ENCODE measurements at regions not wholly inside any gene's neighbourhood (a gene's known extent, or its start where the extent isn't known, plus 50 kb on each side); places are given as distances from the start of the nearest gene placed in this dataset.

DNA sequence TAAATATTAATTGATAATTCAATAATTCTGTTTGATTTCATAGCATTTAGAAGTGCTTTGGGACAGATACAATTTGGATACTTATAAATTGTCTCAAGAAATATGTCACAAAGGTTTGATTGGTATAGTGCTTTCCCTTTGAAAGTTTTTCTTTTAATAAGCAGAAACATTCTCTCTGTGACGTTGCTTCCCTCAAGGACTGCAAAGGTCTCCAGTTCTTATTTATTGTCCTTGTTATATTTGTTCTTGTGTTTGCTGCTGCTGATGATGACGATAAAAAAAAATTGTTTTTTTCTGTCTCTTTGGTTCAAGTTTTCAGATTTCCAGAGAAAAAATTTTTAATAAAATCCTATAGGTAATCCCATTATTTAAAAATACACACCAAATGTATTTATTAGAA, 176.3 kb upstream of the CLEC14A start:
- Histone ChIP-seq H4K20me1 (ENCODE audit: insufficient read depth, poor library complexity, severe bottlenecking) (no peaks in the 10 kb centered on the region), H2AFZ (no peak overlapping the region), H3K4me3 (no peak overlapping the region), H3K79me2 (no peaks in the 10 kb centered on the region), H3K27me3 (no peaks in the 10 kb centered on the region), H3K4me2 (no peak overlapping the region), H3K4me1 (ENCODE audit: insufficient read depth) (no peaks in the 10 kb centered on the region), H3K9me2 (replicated peaks; ENCODE audit: insufficient read depth) (no peaks in the 10 kb centered on the region), H3K9me3 (ENCODE audit: low read depth) (no peaks in the 10 kb centered on the region), H3K36me3 (replicated peaks; ENCODE audit: insufficient read depth, low read depth) (no peaks in the 10 kb centered on the region), H3K27ac (no peak overlapping the region)
- 92% methylated on average over 2 of the region's 2 CpGs for WGBS (ENCODE audit: low lambda C conversion rate, missing lambda C conversion rate)
- TF ChIP-seq EZH2phosphoT487 (IDR thresholded peaks at IDR 0.05; ENCODE audit: low read depth, severe bottlenecking, unreplicated experiment) (no peak), EZH2 (IDR thresholded peaks at IDR 0.05; ENCODE audit: borderline replicate concordance) (no peak)
- TF ChIP-seq, protein P1, sequence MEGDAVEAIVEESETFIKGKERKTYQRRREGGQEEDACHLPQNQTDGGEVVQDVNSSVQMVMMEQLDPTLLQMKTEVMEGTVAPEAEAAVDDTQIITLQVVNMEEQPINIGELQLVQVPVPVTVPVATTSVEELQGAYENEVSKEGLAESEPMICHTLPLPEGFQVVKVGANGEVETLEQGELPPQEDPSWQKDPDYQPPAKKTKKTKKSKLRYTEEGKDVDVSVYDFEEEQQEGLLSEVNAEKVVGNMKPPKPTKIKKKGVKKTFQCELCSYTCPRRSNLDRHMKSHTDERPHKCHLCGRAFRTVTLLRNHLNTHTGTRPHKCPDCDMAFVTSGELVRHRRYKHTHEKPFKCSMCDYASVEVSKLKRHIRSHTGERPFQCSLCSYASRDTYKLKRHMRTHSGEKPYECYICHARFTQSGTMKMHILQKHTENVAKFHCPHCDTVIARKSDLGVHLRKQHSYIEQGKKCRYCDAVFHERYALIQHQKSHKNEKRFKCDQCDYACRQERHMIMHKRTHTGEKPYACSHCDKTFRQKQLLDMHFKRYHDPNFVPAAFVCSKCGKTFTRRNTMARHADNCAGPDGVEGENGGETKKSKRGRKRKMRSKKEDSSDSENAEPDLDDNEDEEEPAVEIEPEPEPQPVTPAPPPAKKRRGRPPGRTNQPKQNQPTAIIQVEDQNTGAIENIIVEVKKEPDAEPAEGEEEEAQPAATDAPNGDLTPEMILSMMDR (IDR thresholded peaks at IDR 0.05; ENCODE audit: poor library complexity), result no peak
- no peak for DNase-seq (ENCODE audit: low spot score)

DNA sequence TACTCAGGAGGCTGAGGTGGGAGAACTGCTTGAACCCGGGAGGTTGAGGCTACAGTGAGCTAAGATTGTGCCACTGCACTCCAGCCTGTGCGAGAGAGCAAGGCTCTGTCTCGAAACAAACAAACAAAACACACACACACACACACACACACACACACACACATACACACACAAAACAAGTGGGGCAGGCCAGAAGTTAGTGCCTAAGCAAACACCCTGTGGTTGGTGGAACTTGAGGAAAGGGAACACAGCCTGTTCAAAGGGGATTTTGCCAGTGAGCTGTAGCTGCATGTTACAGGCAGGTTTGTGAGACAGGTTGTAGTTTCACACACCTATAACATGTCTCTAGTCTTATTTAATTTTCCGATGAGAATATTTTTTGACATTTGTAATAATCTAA, 175.3 kb upstream of the CLEC14A start:
- Histone ChIP-seq H3K79me2 (no peaks in the 10 kb centered on the region), H3K4me3 (no peak overlapping the region), H3K36me3 (replicated peaks; ENCODE audit: insufficient read depth, low read depth) (no peaks in the 10 kb centered on the region), H2AFZ (no peak overlapping the region), H3K9me3 (ENCODE audit: low read depth) (no peaks in the 10 kb centered on the region), H3K4me1 (ENCODE audit: insufficient read depth) (no peaks in the 10 kb centered on the region), H3K9me2 (replicated peaks; ENCODE audit: insufficient read depth) (no peaks in the 10 kb centered on the region), H3K4me2 (no peak overlapping the region), H3K27ac (no peak overlapping the region), H4K20me1 (ENCODE audit: insufficient read depth, poor library complexity, severe bottlenecking) (no peaks in the 10 kb centered on the region), H3K27me3 (no peaks in the 10 kb centered on the region)
- no peak for TF ChIP-seq EZH2 (IDR thresholded peaks at IDR 0.05; ENCODE audit: borderline replicate concordance)
- TF ChIP-seq, protein P1 (IDR thresholded peaks at IDR 0.05; ENCODE audit: poor library complexity), result no peak
- TF ChIP-seq EZH2phosphoT487 (IDR thresholded peaks at IDR 0.05; ENCODE audit: low read depth, severe bottlenecking, unreplicated experiment), result no peak
- 88% methylated on average over 4 of the region's 4 CpGs for WGBS (ENCODE audit: low lambda C conversion rate, missing lambda C conversion rate)
- no peak for DNase-seq (ENCODE audit: low spot score)

DNA sequence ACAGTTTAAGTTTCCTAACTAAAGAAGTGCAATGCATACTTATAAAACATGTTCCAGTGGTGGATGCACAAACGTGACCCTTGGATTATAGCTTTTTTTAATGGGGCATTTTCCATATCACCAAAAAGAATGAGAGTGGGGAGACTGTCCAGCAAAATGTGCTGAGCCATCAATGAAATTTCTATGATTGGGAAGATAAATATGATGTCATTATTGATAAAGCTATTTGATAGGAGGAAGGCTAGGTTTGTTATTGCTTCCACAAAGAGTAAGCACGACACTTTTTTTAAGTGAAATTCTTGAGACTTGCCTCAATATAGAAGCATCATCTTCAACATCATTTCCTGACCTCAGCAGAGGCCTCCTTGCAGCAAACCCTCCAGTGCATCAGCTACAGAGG, 174.6 kb upstream of the CLEC14A start:
- Histone ChIP-seq H2AFZ (no peak overlapping the region), H4K20me1 (ENCODE audit: insufficient read depth, poor library complexity, severe bottlenecking) (no peaks in the 10 kb centered on the region), H3K4me1 (ENCODE audit: insufficient read depth) (no peaks in the 10 kb centered on the region), H3K79me2 (no peaks in the 10 kb centered on the region), H3K9me3 (ENCODE audit: low read depth) (no peaks in the 10 kb centered on the region), H3K27me3 (no peaks in the 10 kb centered on the region), H3K4me2 (no peak overlapping the region), H3K36me3 (replicated peaks; ENCODE audit: insufficient read depth, low read depth) (no peaks in the 10 kb centered on the region), H3K4me3 (no peak overlapping the region), H3K27ac (no peak overlapping the region), H3K9me2 (replicated peaks; ENCODE audit: insufficient read depth) (no peaks in the 10 kb centered on the region)
- DNase-seq (ENCODE audit: low spot score), result no peak
- no peak for TF ChIP-seq EZH2 (IDR thresholded peaks at IDR 0.05; ENCODE audit: borderline replicate concordance)
- no peak for TF ChIP-seq EZH2phosphoT487 (IDR thresholded peaks at IDR 0.05; ENCODE audit: low read depth, severe bottlenecking, unreplicated experiment)
- TF ChIP-seq, protein P1 (IDR thresholded peaks at IDR 0.05; ENCODE audit: poor library complexity), result no peak
- 89% methylated on average over 2 of the region's 2 CpGs for WGBS (ENCODE audit: low lambda C conversion rate, missing lambda C conversion rate)
